A549 (cell line): ENCODE measurements at regions not wholly inside any gene's neighbourhood (a gene's known extent, or its start where the extent isn't known, plus 50 kb on each side); places are given as distances from the start of the nearest gene placed in this dataset.
"Not testable (repeated sequence)": the region's sequence is repeated elsewhere in the genome, so short reads cannot be mapped to it uniquely, and the experiment has no call there.

Source experiments
- CTCF ChIP-seq: fragments of >200 bp; sonication (Bioruptor Twin); formaldehyde crosslinking; IDR thresholded peaks from 3 replicates; pipeline ENCODE4 v1.5.1; 2016
- EP300 ChIP-seq, 2 experiments: fragments of >200 bp; sonication (Bioruptor Twin); formaldehyde crosslinking; IDR thresholded peaks; 2 replicates in 1 of 2; 3 replicates in 1 of 2; pipeline ENCODE4 v1.6.1; 2016 to 2017
- RFX5 ChIP-seq: fragments of 450-650 bp; IDR thresholded peaks from 2 replicates; pipeline ENCODE4 v1.7.1; 2014; ENCODE audit warnings: antibody characterized with exemption, mild to moderate bottlenecking, moderate library complexity
- TF ChIP-seq, protein P1 (sequence below): IDR thresholded peaks from 2 replicates; pipeline ENCODE4 v1.6.1; 2012

DNA sequence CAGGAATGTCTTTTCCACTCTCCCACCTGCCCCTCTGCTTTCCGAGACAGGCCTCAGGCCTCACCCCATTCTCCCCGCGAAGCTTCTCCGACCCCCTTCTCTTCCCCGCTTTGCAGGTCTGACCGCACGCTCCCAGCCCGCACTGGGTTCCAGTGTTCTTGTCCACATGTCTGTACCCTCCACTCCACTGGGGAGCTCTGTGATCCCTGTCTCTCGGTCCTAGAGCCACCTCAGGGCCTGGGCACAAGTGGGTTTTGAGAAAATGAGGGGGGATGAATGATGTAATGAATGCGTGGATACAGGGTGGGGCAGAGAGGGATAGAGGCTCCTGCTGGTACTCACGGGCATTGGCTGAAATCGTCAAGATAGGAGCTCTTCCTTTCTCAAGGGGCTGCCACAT, 2898.9 kb downstream of the RPIA start:
- TF ChIP-seq, protein P1, sequence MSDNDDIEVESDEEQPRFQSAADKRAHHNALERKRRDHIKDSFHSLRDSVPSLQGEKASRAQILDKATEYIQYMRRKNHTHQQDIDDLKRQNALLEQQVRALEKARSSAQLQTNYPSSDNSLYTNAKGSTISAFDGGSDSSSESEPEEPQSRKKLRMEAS, result not testable (repeated sequence)
- TF ChIP-seq EP300 (IDR thresholded peaks at IDR 0.05); CTCF; RFX5: not testable (repeated sequence)
